Motor neuron (in vitro differentiated cells): ENCODE measurements at regions not wholly inside any gene's neighbourhood (a gene's known extent, or its start where the extent isn't known, plus 50 kb on each side); places are given as distances from the start of the nearest gene placed in this dataset.

Experiments used
- ATAC-seq, 8 experiments: fragments of 200-7000 bp; cut with Tn5 transposase; replicated peaks in 6 of 8; 2 replicates each; pipeline ENCODE4 v1.8.0; 2021; ENCODE audit warnings: mild to moderate bottlenecking in 8 of 8, moderate library complexity in 8 of 8
- H3K27ac ChIP-seq, 2 donors: fragments of 250-450 bp; sonication (Bioruptor Pico); 2 replicates each; pipeline ENCODE4 v1.9.0; 2021; ENCODE audit warnings: antibody characterized with exemption in 2 of 2, mild to moderate bottlenecking in 2 of 2, moderate library complexity in 1 of 2
- H3K4me1 ChIP-seq, 2 donors: fragments of 250-450 bp; sonication (Bioruptor Pico); replicated peaks in 1 of 2; 2 replicates each; pipeline ENCODE4 v1.6.1; 2021; ENCODE audit warnings: antibody characterized with exemption in 2 of 2, mild to moderate bottlenecking in 2 of 2, moderate library complexity in 1 of 2
- H3K4me3 ChIP-seq, 5 donors: fragments of 250-450 bp; sonication (Bioruptor Pico); 2 replicates each; pipeline ENCODE4 v1.9.0; 2021; ENCODE audit warnings: antibody characterized with exemption in 5 of 5, mild to moderate bottlenecking in 5 of 5, moderate library complexity in 4 of 5
- WGBS, 10 experiments: fragments of 450-650 bp; shearing (Covaris generic); methylation state at CpG; one replicate each; pipeline ENCODE4 v1.0.0; 2022; 5-methylcytosine and 5-hydroxymethylcytosine counted together
- in situ Hi-C, 9 experiments: fragments of 400-800 bp; cut with MboI; loops; one replicate each; pipeline ENCODE4 v1.15.0; 2021; ENCODE audit warnings: low sequenced_read_pairs in 9 of 9, low pct_unique_long_range_greater_than_20kb in 2 of 9; ENCODE audit not compliant: unreplicated experiment in 9 of 9

GRCh38 chr20:39630215-39630908 is 668.2 kb downstream of the DHX35 start:
- Histone ChIP-seq H3K27ac (no peak overlapping the region), H3K4me3 (no peak overlapping the region), H3K4me1 (peaks cover 0 to 4% of the 10 kb centered on the region in 2 donors)
- peak in 3 of 8 experiments; percentile 84 to 89 (median 89) for ATAC-seq
- in situ Hi-C loops = no loop called here
- 24 to 100% (median 64%) methylated on average over 1 to 4 of the region's 4 CpGs; no CpG with 5 or more reads in 2 of the 10 experiments for WGBS, 10 experiments

- 0 to 100% (median 80%) methylated on average over 1 of the region's 1 CpG; no CpG with 5 or more reads in 1 of the 10 experiments for WGBS, 10 experiments
- H3K4me1 ChIP-seq = no peaks in the 10 kb centered on the region
- in situ Hi-C loops = no loop called here
- H3K4me3 ChIP-seq = no peak overlapping the region
- no peak for ATAC-seq
- no peak overlapping the region for H3K27ac ChIP-seq
These were observed 665.6 kb downstream of the DHX35 start for GRCh38 chr20:39627765-39628164.

GRCh38 chr20:39624316-39624715 is 662.2 kb downstream of the DHX35 start:
- in situ Hi-C loops = no loop called here
- Histone ChIP-seq H3K27ac (no peak overlapping the region), H3K4me3 (no peak overlapping the region), H3K4me1 (no peaks in the 10 kb centered on the region)
- 20 to 100% (median 51%) methylated on average over 1 of the region's 1 CpG; no CpG with 5 or more reads in 4 of the 10 experiments for WGBS, 10 experiments
- no peak for ATAC-seq

- Histone ChIP-seq H3K4me3 (no peak overlapping the region), H3K27ac (no peak overlapping the region), H3K4me1 (no peaks in the 10 kb centered on the region)
- peak in 2 of 8 experiments; percentile 34 to 68 for ATAC-seq
- in situ Hi-C loops = no loop called here
- WGBS, 10 experiments = 22 to 90% (median 61%) methylated on average over 1 to 2 of the region's 2 CpGs; no CpG with 5 or more reads in 4 of the 10 experiments
These were observed 661.6 kb downstream of the DHX35 start for GRCh38 chr20:39623584-39624234.

- WGBS, 10 experiments = 0 to 60% (median 40%) methylated on average over 1 of the region's 1 CpG; no CpG with 5 or more reads in 2 of the 10 experiments
- ATAC-seq = peak in 1 of 8 experiments; percentile 48
- Histone ChIP-seq H3K27ac (no peak overlapping the region), H3K4me1 (no peaks in the 10 kb centered on the region), H3K4me3 (no peak overlapping the region)
- in situ Hi-C loops = no loop called here
These were observed 657.2 kb downstream of the DHX35 start for GRCh38 chr20:39619271-39619785.

GRCh38 chr20:39611901-39612300 is 649.8 kb downstream of the DHX35 start:
- ATAC-seq = no peak
- Histone ChIP-seq H3K27ac (no peak overlapping the region), H3K4me3 (no peak overlapping the region), H3K4me1 (peaks cover 3 to 16% of the 10 kb centered on the region in 2 donors)
- in situ Hi-C loops = no loop called here
- 0 to 88% (median 58%) methylated on average over 1 to 3 of the region's 3 CpGs for WGBS, 10 experiments

- ATAC-seq = no peak
- in situ Hi-C loops = no loop called here
- Histone ChIP-seq H3K4me3 (no peak overlapping the region), H3K27ac (no peak overlapping the region), H3K4me1 (peaks cover 0 to 5% of the 10 kb centered on the region in 2 donors)
- 0 to 67% (median 37%) methylated on average over 1 of the region's 1 CpG; no CpG with 5 or more reads in 4 of the 10 experiments for whole genome bisulfite sequencing, 10 experiments
These were observed 645.0 kb downstream of the DHX35 start for GRCh38 chr20:39607141-39607540.

GRCh38 chr20:39605908-39606307 is 643.8 kb downstream of the DHX35 start:
- Histone ChIP-seq H3K4me3 (no peak overlapping the region), H3K27ac (no peak overlapping the region), H3K4me1 (peaks cover 0 to 5% of the 10 kb centered on the region in 2 donors)
- in situ Hi-C loops = no loop called here
- ATAC-seq = no peak
- WGBS, 10 experiments = 29 to 100% (median 80%) methylated on average over 1 to 3 of the region's 3 CpGs

- in situ Hi-C loops = no loop called here
- no peak overlapping the region for H3K27ac ChIP-seq
- no peak for ATAC-seq
- peaks cover 0 to 5% of the 10 kb centered on the region in 2 donors for H3K4me1 ChIP-seq
- WGBS, 10 experiments = 69 to 100% (median 87%) methylated on average over 2 of the region's 2 CpGs
- H3K4me3 ChIP-seq = no peak overlapping the region
These were observed 643.2 kb downstream of the DHX35 start for GRCh38 chr20:39605361-39605760.

- peak in 2 of 8 experiments; percentile 42 to 50 for ATAC-seq
- in situ Hi-C loops = no loop called here
- no peak overlapping the region for H3K4me3 ChIP-seq
- H3K4me1 ChIP-seq = peaks cover 0 to 3% of the 10 kb centered on the region in 2 donors
- WGBS, 10 experiments = 11 to 93% (median 64%) methylated on average over 2 to 7 of the region's 7 CpGs; no CpG with 5 or more reads in 2 of the 10 experiments
- no peak overlapping the region for H3K27ac ChIP-seq
These were observed 641.1 kb downstream of the DHX35 start for GRCh38 chr20:39603219-39603618.

- Histone ChIP-seq H3K4me1 (no peaks in the 10 kb centered on the region), H3K4me3 (no peak overlapping the region), H3K27ac (no peak overlapping the region)
- 0 to 83% (median 35%) methylated on average over 1 to 2 of the region's 2 CpGs; no CpG with 5 or more reads in 2 of the 10 experiments for WGBS, 10 experiments
- no peak for ATAC-seq
- in situ Hi-C loops = no loop called here
These were observed 640.5 kb downstream of the DHX35 start for GRCh38 chr20:39602649-39603048.

- peaks cover 0 to under 1% of the 10 kb centered on the region in 2 donors for H3K4me1 ChIP-seq
- no peak overlapping the region for H3K4me3 ChIP-seq
- no peak for ATAC-seq
- 33 to 86% (median 57%) methylated on average over 1 to 3 of the region's 3 CpGs; no CpG with 5 or more reads in 1 of the 10 experiments for WGBS, 10 experiments
- in situ Hi-C loops = no loop called here
- no peak overlapping the region for H3K27ac ChIP-seq
These were observed 638.7 kb downstream of the DHX35 start for GRCh38 chr20:39600871-39601270.

- ATAC-seq = no peak
- in situ Hi-C loops = no loop called here
- Histone ChIP-seq H3K4me3 (no peak overlapping the region), H3K4me1 (peaks cover 0 to 8% of the 10 kb centered on the region in 2 donors), H3K27ac (no peak overlapping the region)
- 0 to 100% (median 57%) methylated on average over 1 of the region's 1 CpG; no CpG with 5 or more reads in 1 of the 10 experiments for WGBS, 10 experiments
These were observed 638.0 kb downstream of the DHX35 start for GRCh38 chr20:39600156-39600555.
